ENCODE measurements at regions not wholly inside any gene's neighbourhood (a gene's known extent, or its start where the extent isn't known, plus 50 kb on each side); places are given as distances from the start of the nearest gene placed in this dataset.

- TF ChIP-seq CTCF (IDR thresholded peaks at IDR 0.05 in 2 of 3, conservative IDR thresholded peaks at IDR 0.05 in 1 of 3; ENCODE audit: control insufficient read depth in 2 of 3, extremely low read depth in 1 of 3, insufficient read depth in 1 of 3, low read depth in 3 of 3, low read length in 3 of 3) (no peak), EED (IDR thresholded peaks at IDR 0.05; ENCODE audit: low read depth) (no peak), IKZF1 (conservative IDR thresholded peaks at IDR 0.05) (no peak), ZNF24 (IDR thresholded peaks at IDR 0.05) (no peak), MYC (IDR thresholded peaks at IDR 0.05; ENCODE audit: insufficient read depth, insufficient read length, insufficient replicate concordance, low read length, severe bottlenecking) (no peak), PKNOX1 (IDR thresholded peaks at IDR 0.05) (no peak)
These were observed 963.4 kb downstream of the PCDH17 start for GRCh38 chr13:58594747-58595600.
